GM12892 (cell line): ENCODE measurements at regions not wholly inside any gene's neighbourhood (a gene's known extent, or its start where the extent isn't known, plus 50 kb on each side); places are given as distances from the start of the nearest gene placed in this dataset.
"Not testable (repeated sequence)": the region's sequence is repeated elsewhere in the genome, so short reads cannot be mapped to it uniquely, and the experiment has no call there.

Experiments
- POLR2A ChIP-seq: IDR thresholded peaks from 2 replicates; pipeline ENCODE4 v1.6.1; 2011; ENCODE audit warnings: low read depth, low read length, control low read depth
- POLR2AphosphoS5 ChIP-seq: IDR thresholded peaks from 2 replicates; pipeline ENCODE4 v1.6.1; 2011; ENCODE audit warnings: low read depth, low read length, control low read depth
- TAF1 ChIP-seq: IDR thresholded peaks from 2 replicates; pipeline ENCODE4 v1.6.1; 2011; ENCODE audit warnings: low read depth, mild to moderate bottlenecking, control low read depth, low read length, borderline replicate concordance

DNA sequence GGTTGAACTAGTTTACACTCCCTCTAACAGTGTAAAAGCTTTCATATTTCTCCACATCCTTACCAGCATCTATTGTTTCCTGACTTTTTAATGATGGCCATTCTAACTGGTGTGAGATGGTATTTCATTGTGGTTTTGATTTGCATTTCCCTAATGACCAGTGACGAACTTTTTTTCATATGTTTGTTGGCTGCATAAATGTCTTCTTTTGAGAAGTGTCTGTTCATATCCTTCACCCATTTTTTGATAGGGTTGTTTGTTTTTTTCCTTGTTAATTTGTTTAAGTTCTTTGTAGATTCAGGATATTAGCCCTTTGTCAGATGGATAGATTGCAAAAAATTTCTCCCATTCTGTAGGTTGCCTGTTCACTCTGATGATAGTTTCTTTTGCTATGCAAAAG lies 578.5 kb upstream of the ADGRB3 start:
- not testable (repeated sequence) for TF ChIP-seq TAF1, POLR2A, POLR2AphosphoS5
